Activated CD8-positive, alpha-beta memory T cell treated with anti-CD3 and anti-CD28 coated beads, Interleukin-2, amount 50 U/mL, for 48 hours (primary cell): ENCODE measurements at regions not wholly inside any gene's neighbourhood (a gene's known extent, or its start where the extent isn't known, plus 50 kb on each side); places are given as distances from the start of the nearest gene placed in this dataset.

Experiments
- DNase-seq: peaks from one replicate; pipeline ENCODE4 v3.0.0-alpha.2; 2020

- DNase-seq: no peak
Measured at GRCh38 chr2:6301426-6301825, 564.3 kb downstream of the CMPK2 start.

- no peak for DNase-seq
Measured at GRCh38 chr2:6308986-6309385, 556.7 kb downstream of the CMPK2 start.

- DNase-seq: no peak
Measured at GRCh38 chr2:6309415-6310255, 556.1 kb downstream of the CMPK2 start.

GRCh38 chr2:6310256-6311215 lies 555.2 kb downstream of the CMPK2 start:
- no peak for DNase-seq

- DNase-seq: no peak
Measured at GRCh38 chr2:6312367-6312766, 553.3 kb downstream of the CMPK2 start.

- DNase-seq: no peak
Measured at GRCh38 chr2:6314218-6314960, 551.3 kb downstream of the CMPK2 start.

GRCh38 chr2:6325616-6326015 lies 540.1 kb downstream of the CMPK2 start:
- DNase-seq: no peak

- DNase-seq: no peak
Measured at GRCh38 chr2:6326958-6327357, 538.7 kb downstream of the CMPK2 start.

GRCh38 chr2:6336752-6337471 lies 528.8 kb downstream of the CMPK2 start:
- no peak for DNase-seq

- no peak for DNase-seq
Measured at GRCh38 chr2:6337472-6337820, 528.3 kb downstream of the CMPK2 start.

GRCh38 chr2:6341588-6342129 lies 524.0 kb downstream of the CMPK2 start:
- DNase-seq: no peak

- DNase-seq: no peak
Measured at GRCh38 chr2:6342273-6342920, 523.3 kb downstream of the CMPK2 start.

- DNase-seq: no peak
Measured at GRCh38 chr2:6343076-6343475, 522.6 kb downstream of the CMPK2 start.

GRCh38 chr2:6352247-6352646 lies 513.5 kb downstream of the CMPK2 start:
- DNase-seq: no peak

GRCh38 chr2:6352906-6353515 lies 512.7 kb downstream of the CMPK2 start:
- no peak for DNase-seq

- no peak for DNase-seq
Measured at GRCh38 chr2:6353669-6354068, 512.0 kb downstream of the CMPK2 start.

GRCh38 chr2:6354546-6354945 lies 511.2 kb downstream of the CMPK2 start:
- DNase-seq: no peak

GRCh38 chr2:6355886-6356761 lies 509.6 kb downstream of the CMPK2 start:
- no peak for DNase-seq

GRCh38 chr2:6358546-6358945 lies 507.2 kb downstream of the CMPK2 start:
- no peak for DNase-seq

- no peak for DNase-seq
Measured at GRCh38 chr2:6358985-6359384, 506.7 kb downstream of the CMPK2 start.
